OCI-LY1 (cell line): ENCODE measurements at regions not wholly inside any gene's neighbourhood (a gene's known extent, or its start where the extent isn't known, plus 50 kb on each side); places are given as distances from the start of the nearest gene placed in this dataset.
"Not testable (repeated sequence)": the region's sequence is repeated elsewhere in the genome, so short reads cannot be mapped to it uniquely, and the experiment has no call there.

ENCODE experiments used
- H2AFZ ChIP-seq: fragments of 200-600 bp; sonication (generic), shearing (Covaris generic); 2 replicates; pipeline ENCODE4 v1.6.0; 2014; ENCODE audit warnings: antibody characterized with exemption, mild to moderate bottlenecking, low read length
- H3F3A ChIP-seq: fragments of 200-600 bp; sonication (generic), shearing (Covaris generic); 2 replicates; pipeline ENCODE4 v1.6.0; 2014; ENCODE audit warnings: mild to moderate bottlenecking, antibody characterized with exemption, low read length, moderate library complexity; ENCODE audit not compliant: insufficient read depth
- H3K27ac ChIP-seq: fragments of 200-600 bp; sonication (generic); 2 replicates; pipeline ENCODE4 v1.5.1; 2014; ENCODE audit warnings: low read length, mixed run types, mild to moderate bottlenecking, low read depth; ENCODE audit not compliant: poor library complexity, severe bottlenecking
- H3K27me3 ChIP-seq: fragments of 200-600 bp; sonication (generic); 2 replicates; pipeline ENCODE4 v1.6.0; 2014; ENCODE audit warnings: antibody characterized with exemption, mild to moderate bottlenecking, low read length, moderate library complexity; ENCODE audit not compliant: insufficient read depth
- H3K36me3 ChIP-seq: fragments of 200-600 bp; sonication (generic); 2 replicates; pipeline ENCODE4 v1.6.1; 2014; ENCODE audit warnings: mild to moderate bottlenecking, antibody characterized with exemption, low read length, moderate library complexity, mixed read lengths; ENCODE audit not compliant: insufficient read depth
- H3K4me1 ChIP-seq: fragments of 200-600 bp; sonication (generic); 2 replicates; pipeline ENCODE4 v1.5.1; 2014; ENCODE audit warnings: mild to moderate bottlenecking, low read length, moderate library complexity; ENCODE audit not compliant: insufficient read depth, severe bottlenecking
- H3K4me2 ChIP-seq: fragments of 200-600 bp; sonication (generic), shearing (Covaris generic); 2 replicates; pipeline ENCODE4 v1.6.1; 2014; ENCODE audit warnings: low read length
- H3K4me3 ChIP-seq: fragments of 200-600 bp; sonication (generic); 2 replicates; pipeline ENCODE4 v1.5.1; 2014; ENCODE audit warnings: low read length, low read depth, mild to moderate bottlenecking, mixed read lengths; ENCODE audit not compliant: poor library complexity, severe bottlenecking
- H3K79me2 ChIP-seq: fragments of 200-600 bp; shearing (Covaris generic); 2 replicates; pipeline ENCODE4 v1.6.1; 2016; ENCODE audit warnings: mixed run types, low read length, mixed read lengths; ENCODE audit not compliant: insufficient read depth
- H3K9ac ChIP-seq: fragments of 200-600 bp; sonication (generic), shearing (Covaris generic); 2 replicates; pipeline ENCODE4 v1.6.1; 2014; ENCODE audit warnings: mild to moderate bottlenecking, low read length, mixed read lengths
- H3K9me2 ChIP-seq: fragments of 200-600 bp; sonication (generic), shearing (Covaris generic); 2 replicates; pipeline ENCODE4 v1.6.1; 2014; ENCODE audit warnings: low read depth, mild to moderate bottlenecking, low read length, mixed read lengths
- H3K9me3 ChIP-seq: fragments of 200-600 bp; shearing (Covaris generic); 2 replicates; pipeline ENCODE4 v1.6.1; 2014; ENCODE audit warnings: low read length, mixed read lengths
- H4K20me1 ChIP-seq: fragments of 200-600 bp; sonication (generic), shearing (Covaris generic); 2 replicates; pipeline ENCODE4 v1.6.0; 2016; ENCODE audit warnings: mild to moderate bottlenecking, low read length; ENCODE audit not compliant: insufficient read depth
- CTCF ChIP-seq: fragments of 200-600 bp; sonication (generic), shearing (Covaris generic); IDR thresholded peaks from 2 replicates; pipeline ENCODE4 v1.5.1; 2017; ENCODE audit warnings: mild to moderate bottlenecking, antibody characterized with exemption, low read length, moderate library complexity, mixed read lengths
- EZH2 ChIP-seq: fragments of 200-600 bp; sonication (generic), shearing (Covaris generic); IDR thresholded peaks from 2 replicates; pipeline ENCODE4 v1.8.0; 2017; ENCODE audit warnings: borderline replicate concordance, mixed run types, mild to moderate bottlenecking, antibody characterized with exemption, low read length, moderate library complexity, mixed read lengths

DNA sequence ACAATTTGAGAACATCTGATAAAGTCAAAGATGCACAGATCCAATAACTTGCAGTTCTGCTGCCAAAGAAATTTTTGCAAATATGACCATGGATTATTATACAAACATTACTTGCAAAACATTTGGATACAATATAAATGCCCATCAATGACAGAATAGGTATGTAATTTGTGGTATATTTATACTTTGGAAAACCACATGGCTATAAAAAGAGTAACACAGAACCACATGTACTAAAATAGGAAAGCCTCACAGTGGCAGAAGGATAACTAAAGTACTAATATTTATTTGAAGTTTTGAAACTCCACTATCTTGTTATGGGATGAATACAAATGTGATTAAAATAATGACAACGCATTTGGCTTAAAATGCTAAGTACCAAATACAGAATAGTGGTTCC lies 51.8 kb upstream of the DNAJC10 start:
- no peaks in the 10 kb centered on the region for H3K36me3 ChIP-seq
- no peak overlapping the region for H3K4me3 ChIP-seq
- H4K20me1 ChIP-seq: no peaks in the 10 kb centered on the region
- TF ChIP-seq CTCF: no peak
- TF ChIP-seq EZH2: no peak
- H3K9me2 ChIP-seq: no peaks in the 10 kb centered on the region
- peaks cover 22% of the 10 kb centered on the region for H3K4me1 ChIP-seq
- H2AFZ ChIP-seq: no peak overlapping the region
- H3K4me2 ChIP-seq: no peak overlapping the region
- no peak overlapping the region for H3K9ac ChIP-seq
- no peaks in the 10 kb centered on the region for H3K79me2 ChIP-seq
- H3K9me3 ChIP-seq: no peaks in the 10 kb centered on the region
- no peak overlapping the region for H3K27ac ChIP-seq
- H3F3A ChIP-seq: no peaks in the 10 kb centered on the region
- 0 out of 2 replicates have a peak, but pooled peaks cover 3% of the 10 kb centered on the region for H3K27me3 ChIP-seq

DNA sequence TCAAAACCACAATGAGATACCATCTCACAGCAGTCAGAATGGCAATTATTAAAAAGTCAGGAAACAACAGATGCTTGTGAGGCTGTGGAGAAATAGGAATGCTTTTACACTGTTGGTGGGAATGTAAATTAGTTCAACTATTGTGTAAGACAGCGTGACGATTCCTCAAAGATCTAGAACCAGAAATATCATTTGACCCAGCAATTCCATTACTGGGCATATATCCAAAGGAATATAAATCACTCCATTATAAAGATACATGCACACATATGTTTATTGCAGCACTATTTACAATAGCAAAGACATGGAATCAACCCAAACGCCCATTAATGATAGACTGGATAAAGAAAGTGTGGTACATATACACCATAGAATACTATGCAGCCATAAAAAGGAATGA lies 50.6 kb upstream of the DNAJC10 start:
- peaks cover 23% of the 10 kb centered on the region for H3K4me1 ChIP-seq
- H3K9me3 ChIP-seq, H4K20me1 ChIP-seq, H3K27me3 ChIP-seq, H3K79me2 ChIP-seq, H3K4me3 ChIP-seq, H3K36me3 ChIP-seq, H3F3A ChIP-seq, H3K27ac ChIP-seq, H2AFZ ChIP-seq, H3K9ac ChIP-seq, H3K9me2 ChIP-seq, H3K4me2 ChIP-seq: not testable (repeated sequence)
